Calu3 (cell line): ENCODE measurements at regions not wholly inside any gene's neighbourhood (a gene's known extent, or its start where the extent isn't known, plus 50 kb on each side); places are given as distances from the start of the nearest gene placed in this dataset.

Experiments
- BruUV-seq: library from RNA; stranded (reverse); fragments of 400-500 nt; replicated peaks from 2 replicates; lab custom pipeline; 2021; lab: Mats Ljungman, UMichigan
- CTCF ChIA-PET: fragments of 300-600 bp; sonication (Branson Sonifier 250); formaldehyde crosslinking; loops from one replicate; lab custom pipeline; 2022; ENCODE audit warnings: antibody characterized with exemption; lab: Charles Lee
- DNase-seq: peaks from one replicate; pipeline ENCODE4 v3.0.0; 2022
- H3K27ac Mint-ChIP-seq: one replicate; pipeline ENCODE4 v1.8.0; 2022; ENCODE audit warnings: mixed read lengths; ENCODE audit not compliant: unreplicated experiment
- H3K27me3 Mint-ChIP-seq: one replicate; pipeline ENCODE4 v1.8.0; 2022; ENCODE audit warnings: mixed read lengths; ENCODE audit not compliant: unreplicated experiment
- H3K36me3 Mint-ChIP-seq: one replicate; pipeline ENCODE4 v1.8.0; 2022; ENCODE audit warnings: mild to moderate bottlenecking, moderate library complexity, mixed read lengths; ENCODE audit not compliant: insufficient read depth, unreplicated experiment
- H3K4me1 Mint-ChIP-seq: one replicate; pipeline ENCODE4 v1.8.0; 2022; ENCODE audit warnings: mild to moderate bottlenecking, low read depth, mixed read lengths; ENCODE audit not compliant: unreplicated experiment
- H3K4me3 Mint-ChIP-seq: one replicate; pipeline ENCODE4 v1.8.0; 2022; ENCODE audit warnings: mild to moderate bottlenecking, low read depth, moderate library complexity, mixed read lengths; ENCODE audit not compliant: unreplicated experiment
- H3K9me3 Mint-ChIP-seq: one replicate; pipeline ENCODE4 v1.8.0; 2022; ENCODE audit warnings: low read depth, mixed read lengths; ENCODE audit not compliant: unreplicated experiment
- intact Hi-C: fragments of 100-400 bp; cut with micrococcal nuclease; formaldehyde crosslinking; loops from one replicate; pipeline ENCODE4 v1.10.0; 2022; ENCODE audit not compliant: unreplicated experiment
- TF ChIP-seq, protein P1 (sequence below): fragments of 200-600 bp; IDR thresholded peaks from one replicate; pipeline ENCODE4 v1.8.0; 2022; ENCODE audit warnings: antibody characterized with exemption; ENCODE audit not compliant: unreplicated experiment

GRCh38 chr16:80337786-80338185 is 203.0 kb upstream of the DYNLRB2 start:
- Mint-ChIP-seq H3K4me3 (no peak overlapping the region), H3K36me3 (no peaks in the 10 kb centered on the region), H3K9me3 (peaks cover 6% of the 10 kb centered on the region), H3K27ac (no peak overlapping the region), H3K4me1 (no peaks in the 10 kb centered on the region), H3K27me3 (peaks cover 14% of the 10 kb centered on the region)
- intact Hi-C loops = no loop called here
- no TSS peak for BruUV-seq
- DNase-seq = no peak
- TF ChIP-seq, protein P1, sequence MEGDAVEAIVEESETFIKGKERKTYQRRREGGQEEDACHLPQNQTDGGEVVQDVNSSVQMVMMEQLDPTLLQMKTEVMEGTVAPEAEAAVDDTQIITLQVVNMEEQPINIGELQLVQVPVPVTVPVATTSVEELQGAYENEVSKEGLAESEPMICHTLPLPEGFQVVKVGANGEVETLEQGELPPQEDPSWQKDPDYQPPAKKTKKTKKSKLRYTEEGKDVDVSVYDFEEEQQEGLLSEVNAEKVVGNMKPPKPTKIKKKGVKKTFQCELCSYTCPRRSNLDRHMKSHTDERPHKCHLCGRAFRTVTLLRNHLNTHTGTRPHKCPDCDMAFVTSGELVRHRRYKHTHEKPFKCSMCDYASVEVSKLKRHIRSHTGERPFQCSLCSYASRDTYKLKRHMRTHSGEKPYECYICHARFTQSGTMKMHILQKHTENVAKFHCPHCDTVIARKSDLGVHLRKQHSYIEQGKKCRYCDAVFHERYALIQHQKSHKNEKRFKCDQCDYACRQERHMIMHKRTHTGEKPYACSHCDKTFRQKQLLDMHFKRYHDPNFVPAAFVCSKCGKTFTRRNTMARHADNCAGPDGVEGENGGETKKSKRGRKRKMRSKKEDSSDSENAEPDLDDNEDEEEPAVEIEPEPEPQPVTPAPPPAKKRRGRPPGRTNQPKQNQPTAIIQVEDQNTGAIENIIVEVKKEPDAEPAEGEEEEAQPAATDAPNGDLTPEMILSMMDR = no peak
- CTCF ChIA-PET = no interaction called here

- BruUV-seq = no TSS peak
- peaks cover 34% of the 10 kb centered on the region for H3K27me3 Mint-ChIP-seq
- CTCF ChIA-PET = interaction anchor here (0.5 kb wide), 1 partner anchor 413 kb away, joined by 3 read pairs; no protein-coding TSS in a partner anchor
Measured at GRCh38 chr16:80330803-80331202, 210.0 kb upstream of the DYNLRB2 start.

DNA sequence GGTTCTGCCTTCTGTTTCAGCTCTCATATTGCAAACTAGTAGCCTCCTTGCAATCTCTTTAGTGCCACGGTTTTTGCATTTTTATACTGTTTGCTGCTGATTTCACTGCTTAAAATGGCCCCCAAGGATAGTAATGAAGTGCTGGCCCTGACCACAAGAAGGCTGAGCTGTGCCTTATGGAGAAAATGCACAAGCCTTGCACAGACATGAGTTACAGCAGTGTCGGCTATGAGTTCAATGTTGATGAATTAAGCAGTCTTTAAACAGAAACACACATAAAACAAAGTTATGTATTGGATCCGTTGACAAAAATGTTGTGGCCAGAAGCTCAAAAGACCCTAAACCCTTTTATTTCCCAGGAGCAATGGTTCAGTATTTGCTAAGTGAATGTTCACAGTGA is 210.6 kb upstream of the DYNLRB2 start:
- Mint-ChIP-seq H3K4me1 (no peaks in the 10 kb centered on the region), H3K4me3 (no peak overlapping the region), H3K36me3 (no peaks in the 10 kb centered on the region), H3K9me3 (peaks cover 3% of the 10 kb centered on the region), H3K27ac (no peak overlapping the region), H3K27me3 (peaks cover 28% of the 10 kb centered on the region)
- intact Hi-C loops = no loop called here
- CTCF ChIA-PET = no interaction called here
- TF ChIP-seq, protein P1 = no peak
- DNase-seq = no peak
- BruUV-seq = no TSS peak

More at GRCh38 chr16:80330803-80331202, 210.0 kb upstream of the DYNLRB2 start:
- H3K9me3 Mint-ChIP-seq = peaks cover 4% of the 10 kb centered on the region
- no peaks in the 10 kb centered on the region for H3K4me1 Mint-ChIP-seq
- H3K36me3 Mint-ChIP-seq = no peaks in the 10 kb centered on the region
- DNase-seq = no peak
- no peak overlapping the region for H3K27ac Mint-ChIP-seq
- intact Hi-C loops = no loop called here
- TF ChIP-seq, protein P1 = no peak
- no peak overlapping the region for H3K4me3 Mint-ChIP-seq

GRCh38 chr16:80327740-80328139 is 213.1 kb upstream of the DYNLRB2 start:
- H3K27ac Mint-ChIP-seq = no peak overlapping the region
- peaks cover 34% of the 10 kb centered on the region for H3K27me3 Mint-ChIP-seq
- CTCF ChIA-PET = no interaction called here
- BruUV-seq = no TSS peak
- no peaks in the 10 kb centered on the region for H3K9me3 Mint-ChIP-seq
- intact Hi-C loops = no loop called here
- TF ChIP-seq, protein P1 = no peak
- no peak for DNase-seq
- no peak overlapping the region for H3K4me3 Mint-ChIP-seq
- H3K4me1 Mint-ChIP-seq = no peaks in the 10 kb centered on the region
- no peaks in the 10 kb centered on the region for H3K36me3 Mint-ChIP-seq
